ENCODE measurements at regions not wholly inside any gene's neighbourhood (a gene's known extent, or its start where the extent isn't known, plus 50 kb on each side); places are given as distances from the start of the nearest gene placed in this dataset.
A peak's percentile ranks its signal among the peaks of the same experiment; 100 is the strongest.
"Not testable (repeated sequence)": the region's sequence is repeated elsewhere in the genome, so short reads cannot be mapped to it uniquely, and the experiment has no call there.

DNA sequence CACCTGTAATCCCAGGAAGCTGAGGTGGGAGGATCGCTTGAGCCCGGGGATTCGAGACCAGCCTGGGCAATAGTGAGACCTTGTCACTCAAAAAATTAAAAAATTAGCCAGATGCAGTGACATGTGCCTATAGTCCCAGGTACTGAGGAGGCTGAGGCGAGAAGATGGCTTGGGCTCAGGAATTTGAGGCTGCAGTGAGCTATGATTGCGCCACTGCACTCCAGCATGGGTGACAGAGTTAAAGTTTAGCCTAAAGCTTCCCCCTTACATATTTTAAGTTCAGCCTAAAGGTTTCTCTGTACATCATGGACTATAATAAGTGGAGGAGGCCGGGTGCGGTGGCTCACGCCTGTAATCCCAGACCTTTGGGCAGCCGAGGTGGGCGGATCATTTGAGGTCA lies 70.1 kb downstream of the SPRING1 start:
- ATAC-seq (ENCODE audit: low FRiP score) = no peak
- H3K27me3 ChIP-seq (ENCODE audit: control insufficient read depth in 1 of 2, insufficient read depth in 2 of 2, low read length in 1 of 2) = no peaks in the 10 kb centered on the region
- H3K27ac ChIP-seq (ENCODE audit: low read depth in 1 of 2, low read length in 2 of 2) = no peak overlapping the region
- no peak for DNase-seq
- no peaks in the 10 kb centered on the region for H3K9me3 ChIP-seq (ENCODE audit: control insufficient read depth, low read length)
- intact Hi-C loops (cut with DNase I) = no loop called here
- WGBS, 2 donors = 96% methylated on average over 10 of the region's 10 CpGs
- H3K4me3 ChIP-seq (ENCODE audit: low read length in 2 of 2) = no peak overlapping the region
- no peaks in the 10 kb centered on the region for H3K36me3 ChIP-seq (ENCODE audit: control insufficient read depth in 1 of 2, insufficient read depth in 2 of 2, low read length in 1 of 2)
- H3K4me1 ChIP-seq (ENCODE audit: control insufficient read depth in 1 of 2, insufficient read depth in 2 of 2, low read length in 2 of 2) = no peaks in the 10 kb centered on the region

DNA sequence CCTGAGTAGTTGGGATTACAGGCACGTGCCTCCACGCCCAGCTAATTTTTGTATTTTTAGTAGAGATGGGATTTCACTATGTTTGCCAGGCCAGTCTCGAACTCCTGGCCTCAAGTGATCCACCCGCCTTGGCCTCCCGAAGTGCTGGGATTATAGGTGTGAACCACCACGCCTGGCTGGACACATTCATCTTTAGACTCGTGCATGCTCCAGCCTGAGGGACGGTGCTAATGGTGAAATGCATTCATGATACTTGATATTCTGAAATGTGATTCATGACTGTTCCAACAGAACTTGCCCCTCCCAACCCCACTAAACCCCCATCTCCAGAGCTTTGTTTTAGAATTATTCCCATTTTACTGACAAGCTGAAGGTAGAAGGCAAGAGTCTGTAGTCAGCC lies 71.0 kb downstream of the SPRING1 start:
- H3K27me3 ChIP-seq (ENCODE audit: control insufficient read depth in 1 of 2, insufficient read depth in 2 of 2, low read length in 1 of 2); intact Hi-C loops (cut with DNase I); DNase-seq; H3K4me1 ChIP-seq (ENCODE audit: control insufficient read depth in 1 of 2, insufficient read depth in 2 of 2, low read length in 2 of 2); H3K9me3 ChIP-seq (ENCODE audit: control insufficient read depth, low read length); H3K36me3 ChIP-seq (ENCODE audit: control insufficient read depth in 1 of 2, insufficient read depth in 2 of 2, low read length in 1 of 2); H3K27ac ChIP-seq (ENCODE audit: low read depth in 1 of 2, low read length in 2 of 2); H3K4me3 ChIP-seq (ENCODE audit: low read length in 2 of 2); ATAC-seq (ENCODE audit: low FRiP score): not testable (repeated sequence)
- 94 to 95% methylated on average over 8 of the region's 8 CpGs for WGBS, 2 donors

DNA sequence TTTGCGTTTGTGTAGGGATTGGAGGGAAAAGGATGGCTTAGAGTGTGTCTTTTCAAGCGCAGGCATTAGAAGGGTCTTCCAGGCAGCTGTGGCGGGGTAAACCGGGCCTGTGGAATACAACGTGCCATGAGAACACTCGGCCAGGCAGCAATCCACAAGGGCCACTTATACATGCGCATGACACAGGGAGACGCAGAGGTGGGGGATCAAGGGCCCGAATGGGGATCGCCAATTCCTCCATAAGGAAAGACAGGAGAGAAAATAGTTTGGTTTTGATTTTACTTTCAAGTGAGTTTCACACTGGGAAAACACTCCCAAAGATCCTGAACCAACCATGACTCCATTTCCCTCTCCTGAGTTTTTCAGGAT lies 71.6 kb downstream of the SPRING1 start:
- H3K4me3 ChIP-seq (ENCODE audit: low read length in 2 of 2) = no peak overlapping the region
- no peaks in the 10 kb centered on the region for H3K36me3 ChIP-seq (ENCODE audit: control insufficient read depth in 1 of 2, insufficient read depth in 2 of 2, low read length in 1 of 2)
- H3K27ac ChIP-seq (ENCODE audit: low read depth in 1 of 2, low read length in 2 of 2) = no peak overlapping the region
- H3K4me1 ChIP-seq (ENCODE audit: control insufficient read depth in 1 of 2, insufficient read depth in 2 of 2, low read length in 2 of 2) = no peaks in the 10 kb centered on the region
- DNase-seq = no peak
- no peak for ATAC-seq (ENCODE audit: low FRiP score)
- H3K9me3 ChIP-seq (ENCODE audit: control insufficient read depth, low read length) = no peaks in the 10 kb centered on the region
- intact Hi-C loops (cut with DNase I) = no loop called here
- no peaks in the 10 kb centered on the region for H3K27me3 ChIP-seq (ENCODE audit: control insufficient read depth in 1 of 2, insufficient read depth in 2 of 2, low read length in 1 of 2)
- WGBS, 2 donors = 83 to 95% methylated on average over 10 of the region's 10 CpGs

DNA sequence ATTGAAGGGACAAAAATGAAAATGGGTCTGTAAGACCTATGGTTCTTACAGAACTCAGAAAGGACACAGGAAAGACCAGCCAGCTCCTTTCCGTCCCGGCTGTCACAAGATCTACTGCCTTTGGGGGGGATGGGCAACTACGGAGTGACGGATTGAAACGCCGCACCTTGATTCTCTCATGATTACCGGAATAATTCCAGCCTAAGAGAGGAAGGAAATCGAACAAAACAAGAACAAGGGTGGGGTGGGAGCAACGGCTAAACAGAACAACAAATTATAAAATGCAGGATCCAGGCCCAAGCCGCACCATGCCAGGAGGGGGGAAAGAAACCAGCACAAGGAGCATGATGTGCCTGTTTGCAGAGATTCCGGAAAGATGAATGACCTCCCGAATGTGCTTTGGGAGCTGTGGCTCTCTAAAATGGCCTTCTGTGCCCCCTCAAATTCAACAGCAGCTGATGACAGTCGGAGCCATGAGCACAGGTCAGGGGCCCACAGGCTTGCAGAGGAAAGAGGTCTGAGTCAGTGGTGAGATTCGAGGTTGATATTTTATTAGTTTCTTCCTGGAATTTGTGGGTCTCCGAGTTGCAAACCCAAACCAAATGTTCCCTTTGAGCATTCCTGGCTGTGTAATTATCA lies 72.1 kb downstream of the SPRING1 start:
- Histone ChIP-seq H3K4me3 (ENCODE audit: low read length in 2 of 2) (no peak overlapping the region), H3K36me3 (ENCODE audit: control insufficient read depth in 1 of 2, insufficient read depth in 2 of 2, low read length in 1 of 2) (no peaks in the 10 kb centered on the region), H3K4me1 (ENCODE audit: control insufficient read depth in 1 of 2, insufficient read depth in 2 of 2, low read length in 2 of 2) (no peaks in the 10 kb centered on the region), H3K27me3 (ENCODE audit: control insufficient read depth in 1 of 2, insufficient read depth in 2 of 2, low read length in 1 of 2) (no peaks in the 10 kb centered on the region), H3K9me3 (ENCODE audit: control insufficient read depth, low read length) (no peaks in the 10 kb centered on the region), H3K27ac (ENCODE audit: low read depth in 1 of 2, low read length in 2 of 2) (no peak overlapping the region)
- intact Hi-C loops (cut with DNase I) = no loop called here
- WGBS, 2 donors = 87 to 88% methylated on average over 15 of the region's 15 CpGs
- ATAC-seq (ENCODE audit: low FRiP score) = no peak
- DNase-seq = no peak

DNA sequence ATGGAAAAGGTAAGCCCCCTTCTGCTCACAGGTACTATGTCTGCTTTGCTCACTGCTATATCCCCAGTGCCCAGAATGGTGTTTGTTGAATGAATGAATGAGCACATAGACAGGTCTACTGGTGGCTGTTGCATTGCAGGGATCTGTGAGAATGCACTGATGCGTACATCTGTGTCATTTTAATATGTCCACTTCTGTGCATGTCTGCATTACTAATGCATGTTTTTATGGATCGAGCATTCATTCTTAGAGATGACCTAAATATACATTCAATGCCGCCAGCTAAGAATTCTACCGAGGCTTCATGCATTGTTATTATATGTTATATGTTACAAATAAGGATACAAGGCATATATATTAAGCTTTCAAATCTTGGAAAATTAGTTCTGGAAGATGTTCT lies 73.8 kb downstream of the SPRING1 start:
- intact Hi-C loops (cut with DNase I) = no loop called here
- WGBS, 2 donors = 51 to 63% methylated on average over 4 of the region's 4 CpGs

DNA sequence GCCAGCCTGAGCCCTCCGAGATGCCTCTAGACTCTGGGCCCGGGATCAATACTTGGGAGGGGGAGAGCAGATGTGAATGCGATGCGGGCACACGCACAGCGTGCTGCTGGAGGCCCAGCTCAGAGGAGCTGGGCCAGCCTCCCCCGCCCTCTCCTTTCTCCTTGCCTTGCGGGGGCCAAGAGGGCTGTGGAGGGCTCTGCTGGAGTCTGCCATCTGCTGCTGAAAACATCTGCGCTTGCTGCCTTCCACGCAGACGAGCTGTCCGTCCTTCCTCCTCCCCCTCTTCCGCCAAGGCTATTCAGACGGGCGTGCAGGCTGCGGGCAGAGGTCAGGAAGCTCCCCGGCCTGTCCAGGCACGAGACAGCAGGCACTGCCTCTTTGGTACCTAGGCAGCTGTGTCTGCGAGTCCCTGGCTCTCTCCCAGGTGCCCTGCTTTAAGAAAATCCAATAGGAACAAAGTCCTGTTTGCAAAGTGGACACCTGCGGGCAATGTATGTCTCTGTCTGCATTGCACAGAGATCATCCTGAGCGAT lies 75.2 kb downstream of the SPRING1 start:
- Histone ChIP-seq H3K4me3 (ENCODE audit: low read length in 2 of 2) (no peak overlapping the region), H3K27ac (ENCODE audit: low read depth in 1 of 2, low read length in 2 of 2) (no peak overlapping the region), H3K9me3 (ENCODE audit: control insufficient read depth, low read length) (no peaks in the 10 kb centered on the region), H3K27me3 (ENCODE audit: control insufficient read depth in 1 of 2, insufficient read depth in 2 of 2, low read length in 1 of 2) (no peaks in the 10 kb centered on the region), H3K36me3 (ENCODE audit: control insufficient read depth in 1 of 2, insufficient read depth in 2 of 2, low read length in 1 of 2) (no peaks in the 10 kb centered on the region), H3K4me1 (ENCODE audit: control insufficient read depth in 1 of 2, insufficient read depth in 2 of 2, low read length in 2 of 2) (no peaks in the 10 kb centered on the region)
- DNase-seq (no peak), ATAC-seq (ENCODE audit: low FRiP score) (no peak)
- intact Hi-C loops (cut with DNase I) = no loop called here
- WGBS, 2 donors = 74 to 77% methylated on average over 21 of the region's 21 CpGs

More for the DNA sequence above, 73.8 kb downstream of the SPRING1 start:
- no peak for DNase-seq
- no peaks in the 10 kb centered on the region for H3K9me3 ChIP-seq (ENCODE audit: control insufficient read depth, low read length)
- H3K27me3 ChIP-seq (ENCODE audit: control insufficient read depth in 1 of 2, insufficient read depth in 2 of 2, low read length in 1 of 2) = no peaks in the 10 kb centered on the region
- H3K27ac ChIP-seq (ENCODE audit: low read depth in 1 of 2, low read length in 2 of 2) = no peak overlapping the region
- H3K36me3 ChIP-seq (ENCODE audit: control insufficient read depth in 1 of 2, insufficient read depth in 2 of 2, low read length in 1 of 2) = no peaks in the 10 kb centered on the region
- ATAC-seq (ENCODE audit: low FRiP score) = no peak
- H3K4me1 ChIP-seq (ENCODE audit: control insufficient read depth in 1 of 2, insufficient read depth in 2 of 2, low read length in 2 of 2) = no peaks in the 10 kb centered on the region
- H3K4me3 ChIP-seq (ENCODE audit: low read length in 2 of 2) = no peak overlapping the region

DNA sequence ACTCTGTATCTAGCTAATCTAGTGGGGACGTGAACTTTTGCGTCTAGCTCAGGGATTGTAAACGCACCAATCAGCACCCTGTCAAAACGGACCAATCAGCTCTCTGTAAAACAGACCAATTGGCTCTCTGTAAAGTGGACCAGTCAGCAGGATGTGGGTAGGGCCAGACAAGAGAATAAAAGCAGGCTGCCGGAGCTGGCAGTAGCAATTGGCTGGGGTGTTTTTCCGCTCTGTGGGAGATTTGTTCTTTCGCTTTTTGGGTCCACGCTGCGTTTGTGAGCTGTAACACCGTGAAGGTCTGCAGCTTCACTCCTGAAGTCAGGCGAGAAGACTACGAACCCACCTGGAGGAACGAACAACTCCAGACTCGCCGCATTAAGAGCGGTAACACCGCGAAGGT lies 76.5 kb downstream of the SPRING1 start:
- intact Hi-C loops (cut with DNase I) = no loop called here
- WGBS, 2 donors = 96 to 98% methylated on average over 18 of the region's 18 CpGs
- no peak overlapping the region for H3K4me3 ChIP-seq (ENCODE audit: low read length in 2 of 2)
- no peaks in the 10 kb centered on the region for H3K27me3 ChIP-seq (ENCODE audit: control insufficient read depth in 1 of 2, insufficient read depth in 2 of 2, low read length in 1 of 2)
- no peaks in the 10 kb centered on the region for H3K9me3 ChIP-seq (ENCODE audit: control insufficient read depth, low read length)
- ATAC-seq (ENCODE audit: low FRiP score) (no peak), DNase-seq (no peak)
- H3K27ac ChIP-seq (ENCODE audit: low read depth in 1 of 2, low read length in 2 of 2) = no peak overlapping the region
- H3K36me3 ChIP-seq (ENCODE audit: control insufficient read depth in 1 of 2, insufficient read depth in 2 of 2, low read length in 1 of 2) = no peaks in the 10 kb centered on the region
- H3K4me1 ChIP-seq (ENCODE audit: control insufficient read depth in 1 of 2, insufficient read depth in 2 of 2, low read length in 2 of 2) = no peaks in the 10 kb centered on the region

DNA sequence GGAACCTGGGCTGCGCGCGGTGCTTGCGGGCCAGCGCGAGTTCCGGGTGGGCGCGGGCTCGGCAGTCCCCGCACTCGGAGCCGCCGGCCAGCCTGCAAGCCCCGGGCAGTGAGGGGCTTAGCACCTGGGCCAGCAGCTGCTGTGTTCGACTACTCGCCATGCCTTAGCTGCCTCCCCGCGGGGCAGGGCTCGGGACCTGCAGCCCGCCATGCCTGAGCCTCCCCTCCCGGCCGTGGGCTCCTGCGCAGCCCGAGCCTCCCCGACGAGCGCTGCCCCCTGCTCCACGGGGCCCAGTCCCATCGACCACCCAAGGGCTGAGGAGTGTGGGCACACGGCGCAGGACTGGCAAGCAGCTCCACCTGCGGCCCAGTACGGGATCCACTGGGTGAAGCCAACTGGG lies 77.1 kb downstream of the SPRING1 start:
- intact Hi-C loops (cut with DNase I); H3K9me3 ChIP-seq (ENCODE audit: control insufficient read depth, low read length); H3K27me3 ChIP-seq (ENCODE audit: control insufficient read depth in 1 of 2, insufficient read depth in 2 of 2, low read length in 1 of 2); H3K36me3 ChIP-seq (ENCODE audit: control insufficient read depth in 1 of 2, insufficient read depth in 2 of 2, low read length in 1 of 2); ATAC-seq (ENCODE audit: low FRiP score); H3K4me3 ChIP-seq (ENCODE audit: low read length in 2 of 2); DNase-seq; H3K27ac ChIP-seq (ENCODE audit: low read depth in 1 of 2, low read length in 2 of 2); H3K4me1 ChIP-seq (ENCODE audit: control insufficient read depth in 1 of 2, insufficient read depth in 2 of 2, low read length in 2 of 2): not testable (repeated sequence)
- 95 to 96% methylated on average over 34 of the region's 34 CpGs for WGBS, 2 donors

DNA sequence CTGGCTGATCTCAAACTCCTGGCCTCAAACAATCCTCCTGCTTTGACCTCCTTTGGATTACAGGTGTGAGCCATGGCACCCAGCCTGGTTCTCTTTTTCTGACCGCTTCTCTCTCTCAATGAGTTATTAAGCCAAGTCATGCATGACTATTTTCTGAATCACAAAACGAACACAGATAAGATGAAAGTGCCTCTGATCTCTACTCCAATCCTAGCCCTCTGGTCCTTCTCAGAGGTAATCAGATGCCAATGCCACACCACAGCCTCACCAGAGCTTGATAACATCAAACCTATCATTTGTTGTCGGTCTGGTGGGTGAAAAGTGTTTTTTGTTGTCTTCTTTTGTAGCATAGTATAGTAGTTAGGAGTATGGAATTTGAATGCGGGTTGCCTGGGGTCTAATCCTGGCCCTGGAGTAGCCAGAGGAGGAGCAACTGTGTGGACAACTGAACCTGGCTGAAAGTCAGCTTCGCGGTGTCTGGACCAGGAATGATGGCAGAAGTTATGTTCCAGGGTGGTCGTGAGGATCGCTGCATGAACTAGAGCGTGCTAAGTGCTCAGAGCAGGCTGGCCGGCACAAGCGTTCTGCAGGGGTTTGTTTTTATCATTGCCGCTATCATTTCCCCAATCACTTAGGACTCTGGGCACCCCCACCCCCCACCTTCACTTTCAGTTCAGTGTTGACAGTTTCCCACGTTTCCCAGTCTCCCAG lies 77.9 kb downstream of the SPRING1 start:
- ATAC-seq (ENCODE audit: low FRiP score) = no peak
- peak in 1 of 2 donors; percentile 72 for DNase-seq

More for the DNA sequence above, 77.9 kb downstream of the SPRING1 start:
- no peak overlapping the region for H3K4me3 ChIP-seq (ENCODE audit: low read length in 2 of 2)
- intact Hi-C loops (cut with DNase I) = no loop called here
- H3K27ac ChIP-seq (ENCODE audit: low read depth in 1 of 2, low read length in 2 of 2) = no peak overlapping the region
- H3K36me3 ChIP-seq (ENCODE audit: control insufficient read depth in 1 of 2, insufficient read depth in 2 of 2, low read length in 1 of 2) = no peaks in the 10 kb centered on the region
- WGBS, 2 donors = 54 to 59% methylated on average over 13 of the region's 13 CpGs
- no peaks in the 10 kb centered on the region for H3K4me1 ChIP-seq (ENCODE audit: control insufficient read depth in 1 of 2, insufficient read depth in 2 of 2, low read length in 2 of 2)
- no peaks in the 10 kb centered on the region for H3K27me3 ChIP-seq (ENCODE audit: control insufficient read depth in 1 of 2, insufficient read depth in 2 of 2, low read length in 1 of 2)
- no peaks in the 10 kb centered on the region for H3K9me3 ChIP-seq (ENCODE audit: control insufficient read depth, low read length)

Measured in aorta (tissue), 5 donors.